DOHH2 (cell line): ENCODE measurements at regions not wholly inside any gene's neighbourhood (a gene's known extent, or its start where the extent isn't known, plus 50 kb on each side); places are given as distances from the start of the nearest gene placed in this dataset.

ENCODE experiments used
- H3F3A ChIP-seq: fragments of 200-600 bp; sonication (generic), shearing (Covaris generic); 2 replicates; pipeline ENCODE4 v1.6.0; 2016; ENCODE audit warnings: antibody characterized with exemption, mild to moderate bottlenecking; ENCODE audit not compliant: control insufficient read depth, insufficient read depth
- H3K27ac ChIP-seq: fragments of 200-600 bp; sonication (generic); 2 replicates; pipeline ENCODE4 v1.5.1; 2014; ENCODE audit warnings: low read depth, mild to moderate bottlenecking, low read length, moderate library complexity
- H3K27me3 ChIP-seq: fragments of 200-600 bp; sonication (generic); 2 replicates; pipeline ENCODE4 v1.6.1; 2014; ENCODE audit warnings: mild to moderate bottlenecking, low read length, mixed read lengths; ENCODE audit not compliant: control insufficient read depth
- H3K36me3 ChIP-seq: fragments of 200-600 bp; sonication (generic); 2 replicates; pipeline ENCODE4 v1.6.1; 2014; ENCODE audit warnings: mild to moderate bottlenecking, low read length, moderate library complexity, mixed read lengths; ENCODE audit not compliant: control insufficient read depth
- H3K4me1 ChIP-seq: fragments of 200-600 bp; sonication (generic); 2 replicates; pipeline ENCODE4 v1.6.1; 2014; ENCODE audit warnings: mild to moderate bottlenecking, low read length, mixed read lengths; ENCODE audit not compliant: control insufficient read depth
- H3K4me2 ChIP-seq: fragments of 200-600 bp; sonication (generic); 2 replicates; pipeline ENCODE4 v1.6.0; 2014; ENCODE audit warnings: mild to moderate bottlenecking, low read length, moderate library complexity
- H3K4me3 ChIP-seq: fragments of 200-600 bp; sonication (generic); 2 replicates; pipeline ENCODE4 v1.5.1; 2014; ENCODE audit warnings: mild to moderate bottlenecking, low read length, mixed read lengths
- H3K79me2 ChIP-seq: fragments of 200-600 bp; sonication (generic); 2 replicates; pipeline ENCODE4 v1.6.1; 2014; ENCODE audit warnings: mild to moderate bottlenecking, low read length, mixed read lengths; ENCODE audit not compliant: control insufficient read depth
- H3K9me2 ChIP-seq: fragments of 200-600 bp; sonication (generic); replicated peaks from 2 replicates; pipeline ENCODE4 v1.6.1; 2014; ENCODE audit warnings: mild to moderate bottlenecking, low read length, mixed read lengths; ENCODE audit not compliant: control insufficient read depth
- H3K9me3 ChIP-seq: fragments of 200-600 bp; sonication (generic); 2 replicates; pipeline ENCODE4 v1.6.1; 2014; ENCODE audit warnings: antibody characterized with exemption, low read length, mixed read lengths; ENCODE audit not compliant: control insufficient read depth, insufficient read depth
- H4K20me1 ChIP-seq: fragments of 200-600 bp; sonication (generic); 2 replicates; pipeline ENCODE4 v1.6.0; 2014; ENCODE audit warnings: low read depth, mild to moderate bottlenecking, antibody characterized with exemption, low read length, moderate library complexity; ENCODE audit not compliant: control insufficient read depth, insufficient read depth
- CTCF ChIP-seq: fragments of 200-600 bp; sonication (generic); IDR thresholded peaks from one replicate; pipeline ENCODE4 v1.5.1; 2014; ENCODE audit warnings: antibody characterized with exemption, mild to moderate bottlenecking, low read depth, low read length; ENCODE audit not compliant: poor library complexity, severe bottlenecking
- EZH2phosphoT487 ChIP-seq: fragments of 200-600 bp; sonication (generic); IDR thresholded peaks from 2 replicates; pipeline ENCODE4 v1.6.1; 2017; ENCODE audit warnings: borderline replicate concordance, mild to moderate bottlenecking, antibody characterized with exemption, low read length, moderate library complexity, mixed read lengths

- H3F3A ChIP-seq = peaks cover 2% of the 10 kb centered on the region; the same call in 1 of the 2 replicates
- H3K79me2 ChIP-seq = no peaks in the 10 kb centered on the region
- no peaks in the 10 kb centered on the region for H3K9me3 ChIP-seq
- H3K9me2 ChIP-seq = no peaks in the 10 kb centered on the region
- H3K27me3 ChIP-seq = no peaks in the 10 kb centered on the region
- H3K4me2 ChIP-seq = no peak overlapping the region
- TF ChIP-seq EZH2phosphoT487 (no peak), CTCF (no peak)
- H3K36me3 ChIP-seq = no peaks in the 10 kb centered on the region
- H3K27ac ChIP-seq = no peak overlapping the region
- H4K20me1 ChIP-seq = no peaks in the 10 kb centered on the region
- H3K4me3 ChIP-seq = no peak overlapping the region
- H3K4me1 ChIP-seq = peaks cover 40% of the 10 kb centered on the region
Measured at GRCh38 chr1:86228546-86228945, 72.0 kb upstream of the COL24A1 start.

GRCh38 chr1:86227026-86227425 lies 70.5 kb upstream of the COL24A1 start:
- no peaks in the 10 kb centered on the region for H3K36me3 ChIP-seq
- no peaks in the 10 kb centered on the region for H3K27me3 ChIP-seq
- no peak overlapping the region for H3K27ac ChIP-seq
- no peak overlapping the region for H3K4me3 ChIP-seq
- H3K9me3 ChIP-seq = no peaks in the 10 kb centered on the region
- no peaks in the 10 kb centered on the region for H3K79me2 ChIP-seq
- H4K20me1 ChIP-seq = no peaks in the 10 kb centered on the region
- H3K4me2 ChIP-seq = no peak overlapping the region
- no peaks in the 10 kb centered on the region for H3K9me2 ChIP-seq
- H3F3A ChIP-seq = no peaks in the 10 kb centered on the region
- peaks cover 31% of the 10 kb centered on the region for H3K4me1 ChIP-seq
- TF ChIP-seq CTCF (no peak), EZH2phosphoT487 (no peak)

- Histone ChIP-seq H3K27ac (no peak overlapping the region), H3K79me2 (no peaks in the 10 kb centered on the region), H4K20me1 (no peaks in the 10 kb centered on the region), H3K4me2 (peak overlapping the region; percentile 29), H3F3A (no peaks in the 10 kb centered on the region), H3K36me3 (no peaks in the 10 kb centered on the region), H3K4me3 (no peak overlapping the region), H3K4me1 (peaks cover 31% of the 10 kb centered on the region), H3K9me3 (no peaks in the 10 kb centered on the region), H3K27me3 (no peaks in the 10 kb centered on the region), H3K9me2 (no peaks in the 10 kb centered on the region)
- TF ChIP-seq CTCF (no peak), EZH2phosphoT487 (no peak)
Measured at GRCh38 chr1:86226204-86226603, 69.6 kb upstream of the COL24A1 start.
